Mesendoderm (in vitro differentiated cells): ENCODE measurements at regions not wholly inside any gene's neighbourhood (a gene's known extent, or its start where the extent isn't known, plus 50 kb on each side); places are given as distances from the start of the nearest gene placed in this dataset.
A peak's percentile ranks its signal among the peaks of the same experiment; 100 is the strongest.

Source experiments
- DNase-seq: peaks from one replicate; pipeline ENCODE4 v3.0.0; 2013
- H2AK5ac ChIP-seq: 2 replicates; pipeline ENCODE4 v1.6.1; 2013; ENCODE audit warnings: low read length, inconsistent platforms
- H2BK120ac ChIP-seq: 2 replicates; pipeline ENCODE4 v1.6.1; 2013; ENCODE audit warnings: low read depth, mild to moderate bottlenecking, low read length, moderate library complexity, mixed read lengths
- H2BK15ac ChIP-seq: replicated peaks from 2 replicates; pipeline ENCODE4 v1.6.1; 2013; ENCODE audit warnings: low read depth, mild to moderate bottlenecking, moderate library complexity
- H2BK5ac ChIP-seq: 2 replicates; pipeline ENCODE4 v1.6.1; 2013; ENCODE audit warnings: low read length, inconsistent platforms
- H3K18ac ChIP-seq: 2 replicates; pipeline ENCODE4 v1.6.1; 2013; ENCODE audit warnings: mild to moderate bottlenecking, low read length, mixed read lengths
- H3K23ac ChIP-seq: one replicate; pipeline ENCODE4 v1.6.1; 2013; ENCODE audit warnings: low read length
- H3K27ac ChIP-seq: 2 replicates; pipeline ENCODE4 v1.5.1; 2013; ENCODE audit warnings: low read depth, mild to moderate bottlenecking, inconsistent platforms, low read length, moderate library complexity
- H3K27me3 ChIP-seq: 2 replicates; pipeline ENCODE4 v1.6.1; 2013; ENCODE audit warnings: low read length, control low read depth, mild to moderate bottlenecking, inconsistent platforms; ENCODE audit not compliant: insufficient read depth, poor library complexity
- H3K36me3 ChIP-seq: 2 replicates; pipeline ENCODE4 v1.6.1; 2013; ENCODE audit warnings: low read length, inconsistent platforms; ENCODE audit not compliant: control insufficient read depth, insufficient read depth
- H3K4ac ChIP-seq: one replicate; pipeline ENCODE4 v1.6.1; 2013; ENCODE audit warnings: low read depth, mild to moderate bottlenecking, low read length, moderate library complexity
- H3K4me1 ChIP-seq: 2 replicates; pipeline ENCODE4 v1.6.1; 2013; ENCODE audit warnings: low read depth, low read length, inconsistent platforms; ENCODE audit not compliant: control insufficient read depth
- H3K4me2 ChIP-seq: 2 replicates; pipeline ENCODE4 v1.6.1; 2013; ENCODE audit warnings: low read length
- H3K4me3 ChIP-seq: 2 replicates; pipeline ENCODE4 v1.5.1; 2013; ENCODE audit warnings: mild to moderate bottlenecking, low read length
- H3K56ac ChIP-seq: one replicate; pipeline ENCODE4 v1.6.1; 2013; ENCODE audit warnings: low read length
- H3K79me1 ChIP-seq: 2 replicates; pipeline ENCODE4 v1.6.1; 2013; ENCODE audit warnings: low read length, inconsistent platforms
- H3K79me2 ChIP-seq: 2 replicates; pipeline ENCODE4 v1.6.1; 2013; ENCODE audit warnings: mild to moderate bottlenecking, low read length; ENCODE audit not compliant: control insufficient read depth, insufficient read depth
- H3K9ac ChIP-seq: 2 replicates; pipeline ENCODE4 v1.6.1; 2013; ENCODE audit warnings: low read length, inconsistent platforms
- H4K5ac ChIP-seq: one replicate; pipeline ENCODE4 v1.6.1; 2013; ENCODE audit warnings: low read length
- H4K8ac ChIP-seq: one replicate; pipeline ENCODE4 v1.6.1; 2013; ENCODE audit warnings: low read depth, mild to moderate bottlenecking, control low read depth, low read length, moderate library complexity
- WGBS: extraction: QIAGEN DNeasy Blood & Tissue Kit; methylation state at CpG from one replicate; pipeline ENCODE4 v1.1.7; 2013; ENCODE audit warnings: low lambda C conversion rate, missing lambda C conversion rate; ENCODE audit not compliant: insufficient coverage; ENCODE audit errors: extremely low coverage; 5-methylcytosine and 5-hydroxymethylcytosine counted together

DNA sequence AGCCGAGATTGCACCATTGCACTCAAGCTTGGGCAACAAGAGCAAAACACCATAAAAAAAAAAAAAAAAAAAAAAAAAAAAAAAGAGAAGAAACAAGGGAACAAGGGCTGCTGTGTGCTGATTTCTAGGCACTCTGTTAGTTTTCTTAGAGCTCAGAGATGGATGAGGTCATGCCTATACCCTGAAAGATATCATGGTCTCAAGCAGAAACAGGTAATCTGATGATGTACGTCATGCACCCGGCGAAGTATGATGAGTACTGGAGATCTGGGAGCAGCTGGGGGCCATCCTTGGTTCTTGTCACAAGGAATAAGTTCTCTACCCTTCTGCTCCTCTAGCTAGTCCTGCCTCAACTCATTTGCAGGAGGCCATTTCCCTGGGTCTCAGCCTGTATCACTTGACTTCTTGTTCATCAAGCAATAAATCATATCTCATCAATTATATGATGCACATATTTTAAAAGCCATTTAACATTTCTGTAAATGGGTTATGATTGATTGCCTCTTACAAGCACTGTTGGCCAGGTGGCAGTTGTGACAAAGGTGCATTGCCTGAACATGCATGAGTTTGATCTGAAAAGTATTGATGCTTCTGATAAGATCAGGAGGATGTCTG is 517.2 kb downstream of the DHX35 start:
- no peak overlapping the region for H3K9ac ChIP-seq
- H3K56ac ChIP-seq: no peak overlapping the region
- no peak overlapping the region for H4K8ac ChIP-seq
- no peak overlapping the region for H4K5ac ChIP-seq
- no peak overlapping the region for H3K4me3 ChIP-seq
- no peaks in the 10 kb centered on the region for H3K27me3 ChIP-seq
- no peak overlapping the region for H3K27ac ChIP-seq
- H2BK120ac ChIP-seq: no peak overlapping the region
- H3K4me2 ChIP-seq: no peak overlapping the region
- DNase-seq: no peak
- no peak overlapping the region for H2AK5ac ChIP-seq
- H3K4ac ChIP-seq: no peak overlapping the region
- no peaks in the 10 kb centered on the region for H3K79me2 ChIP-seq
- H3K23ac ChIP-seq: no peak overlapping the region
- no peak overlapping the region for H3K18ac ChIP-seq
- no peaks in the 10 kb centered on the region for H3K36me3 ChIP-seq
- no peaks in the 10 kb centered on the region for H3K79me1 ChIP-seq
- H3K4me1 ChIP-seq: no peaks in the 10 kb centered on the region
- WGBS: no CpG with 5 or more reads among the region's 4 CpGs
- no peak overlapping the region for H2BK5ac ChIP-seq
- no peak overlapping the region for H2BK15ac ChIP-seq

DNA sequence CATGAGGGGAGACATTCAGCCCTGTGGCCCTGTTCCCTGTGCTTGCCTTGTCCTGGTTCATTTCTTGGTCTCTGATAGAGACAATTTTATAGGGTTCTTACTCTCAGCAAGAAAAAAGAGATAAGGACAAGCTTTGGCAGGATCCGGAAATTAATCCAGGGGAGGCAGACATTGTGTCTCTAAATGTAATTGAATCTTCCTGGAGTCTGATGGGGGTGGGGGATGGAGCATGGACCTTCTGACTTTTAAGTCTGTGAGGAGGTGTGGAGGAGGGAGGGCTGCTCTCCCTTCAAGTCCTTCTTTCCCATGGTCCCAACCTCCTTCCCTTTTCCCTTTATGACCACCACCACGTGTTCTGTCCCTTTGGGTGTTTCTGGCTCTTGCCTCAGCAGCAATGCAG is 512.7 kb downstream of the DHX35 start:
- no peaks in the 10 kb centered on the region for H3K79me2 ChIP-seq
- H3K23ac ChIP-seq: no peak overlapping the region
- H3K4me2 ChIP-seq: no peak overlapping the region
- H3K27me3 ChIP-seq: no peaks in the 10 kb centered on the region
- no peak overlapping the region for H2BK120ac ChIP-seq
- no peak overlapping the region for H2BK15ac ChIP-seq
- H4K8ac ChIP-seq: no peak overlapping the region
- H3K56ac ChIP-seq: no peak overlapping the region
- no peak overlapping the region for H2AK5ac ChIP-seq
- no peak overlapping the region for H3K27ac ChIP-seq
- H4K5ac ChIP-seq: no peak overlapping the region
- no peak overlapping the region for H3K18ac ChIP-seq
- H3K36me3 ChIP-seq: no peaks in the 10 kb centered on the region
- H3K4me3 ChIP-seq: no peak overlapping the region
- H3K79me1 ChIP-seq: no peaks in the 10 kb centered on the region
- H3K9ac ChIP-seq: no peak overlapping the region
- peak; percentile 10 for DNase-seq
- no peaks in the 10 kb centered on the region for H3K4me1 ChIP-seq
- no CpG with 5 or more reads among the region's 2 CpGs for whole genome bisulfite sequencing
- H3K4ac ChIP-seq: no peak overlapping the region
- H2BK5ac ChIP-seq: no peak overlapping the region

GRCh38 chr20:39473536-39473935 is 511.4 kb downstream of the DHX35 start:
- no CpG with 5 or more reads among the region's 4 CpGs for WGBS
- no peak overlapping the region for H2BK15ac ChIP-seq
- no peak overlapping the region for H3K4ac ChIP-seq
- H4K8ac ChIP-seq: no peak overlapping the region
- no peak overlapping the region for H3K56ac ChIP-seq
- H3K4me1 ChIP-seq: no peaks in the 10 kb centered on the region
- no peak overlapping the region for H2BK5ac ChIP-seq
- no peaks in the 10 kb centered on the region for H3K36me3 ChIP-seq
- H3K4me2 ChIP-seq: no peak overlapping the region
- H3K23ac ChIP-seq: no peak overlapping the region
- no peak overlapping the region for H2AK5ac ChIP-seq
- H2BK120ac ChIP-seq: no peak overlapping the region
- no peak overlapping the region for H3K4me3 ChIP-seq
- H3K79me2 ChIP-seq: no peaks in the 10 kb centered on the region
- no peaks in the 10 kb centered on the region for H3K79me1 ChIP-seq
- H3K27me3 ChIP-seq: no peaks in the 10 kb centered on the region
- H3K18ac ChIP-seq: no peak overlapping the region
- no peak for DNase-seq
- no peak overlapping the region for H3K9ac ChIP-seq
- no peak overlapping the region for H4K5ac ChIP-seq
- H3K27ac ChIP-seq: no peak overlapping the region

- Histone ChIP-seq H4K8ac (no peak overlapping the region), H3K27ac (no peak overlapping the region), H3K27me3 (no peaks in the 10 kb centered on the region), H3K4me1 (no peaks in the 10 kb centered on the region), H2AK5ac (no peak overlapping the region), H3K79me2 (no peaks in the 10 kb centered on the region), H3K56ac (no peak overlapping the region), H4K5ac (no peak overlapping the region), H3K36me3 (no peaks in the 10 kb centered on the region), H2BK5ac (no peak overlapping the region), H3K18ac (no peak overlapping the region), H3K4me3 (no peak overlapping the region), H3K4ac (no peak overlapping the region), H3K79me1 (no peaks in the 10 kb centered on the region), H2BK120ac (no peak overlapping the region), H3K4me2 (no peak overlapping the region), H3K23ac (no peak overlapping the region), H3K9ac (no peak overlapping the region), H2BK15ac (no peak overlapping the region)
- peak; percentile 51 for DNase-seq
- WGBS: no CpG with 5 or more reads among the region's 2 CpGs
Measured at GRCh38 chr20:39468703-39469102, 506.6 kb downstream of the DHX35 start.

DNA sequence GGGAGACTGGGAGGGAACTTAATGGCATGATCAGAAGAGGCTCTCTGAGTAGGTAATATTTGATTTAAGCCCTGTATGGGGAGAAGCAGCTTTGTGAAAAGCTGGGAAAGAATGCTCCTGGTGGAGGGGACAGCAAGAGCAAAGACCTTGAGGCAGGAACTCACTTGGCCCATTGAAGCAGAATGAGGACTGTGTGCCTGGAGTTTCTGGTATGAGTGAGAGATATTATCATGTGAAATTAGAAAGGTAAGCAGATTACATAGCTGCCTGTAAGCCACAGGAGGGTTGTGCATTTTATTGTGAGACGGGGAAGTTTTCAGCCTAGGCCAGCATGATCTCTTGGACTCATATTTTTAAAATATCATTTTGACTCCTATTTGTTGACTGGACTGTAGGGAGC is 502.1 kb downstream of the DHX35 start:
- Histone ChIP-seq H3K4me1 (no peaks in the 10 kb centered on the region), H2BK120ac (no peak overlapping the region), H3K9ac (no peak overlapping the region), H2AK5ac (no peak overlapping the region), H3K36me3 (no peaks in the 10 kb centered on the region), H2BK15ac (no peak overlapping the region), H4K8ac (no peak overlapping the region), H2BK5ac (no peak overlapping the region), H3K56ac (no peak overlapping the region), H3K4me3 (no peak overlapping the region), H3K79me2 (no peaks in the 10 kb centered on the region), H4K5ac (no peak overlapping the region), H3K23ac (no peak overlapping the region), H3K18ac (no peak overlapping the region), H3K27me3 (no peaks in the 10 kb centered on the region), H3K27ac (no peak overlapping the region), H3K4me2 (no peak overlapping the region), H3K79me1 (no peaks in the 10 kb centered on the region), H3K4ac (no peak overlapping the region)
- no peak for DNase-seq
- no CpG with 5 or more reads among the region's 1 CpG for WGBS

- Histone ChIP-seq H3K9ac (no peak overlapping the region), H3K18ac (no peak overlapping the region), H2BK5ac (no peak overlapping the region), H3K23ac (no peak overlapping the region), H3K79me1 (no peaks in the 10 kb centered on the region), H3K4me1 (no peaks in the 10 kb centered on the region), H3K4me3 (no peak overlapping the region), H3K79me2 (no peaks in the 10 kb centered on the region), H3K56ac (no peak overlapping the region), H3K4ac (no peak overlapping the region), H3K4me2 (no peak overlapping the region), H3K27me3 (no peaks in the 10 kb centered on the region), H2BK15ac (no peak overlapping the region), H2AK5ac (no peak overlapping the region), H4K5ac (no peak overlapping the region), H2BK120ac (no peak overlapping the region), H3K36me3 (no peaks in the 10 kb centered on the region), H3K27ac (no peak overlapping the region), H4K8ac (no peak overlapping the region)
- WGBS: no CpG with 5 or more reads among the region's 5 CpGs
- DNase-seq: no peak
Measured at GRCh38 chr20:39462416-39462945, 500.3 kb downstream of the DHX35 start.
